OCI-LY1 (cell line): ENCODE measurements at regions not wholly inside any gene's neighbourhood (a gene's known extent, or its start where the extent isn't known, plus 50 kb on each side); places are given as distances from the start of the nearest gene placed in this dataset.

Experiments
- CTCF ChIP-seq: fragments of 200-600 bp; sonication (generic), shearing (Covaris generic); IDR thresholded peaks from 2 replicates; pipeline ENCODE4 v1.5.1; 2017; ENCODE audit warnings: mild to moderate bottlenecking, antibody characterized with exemption, low read length, moderate library complexity, mixed read lengths
- EZH2 ChIP-seq: fragments of 200-600 bp; sonication (generic), shearing (Covaris generic); IDR thresholded peaks from 2 replicates; pipeline ENCODE4 v1.8.0; 2017; ENCODE audit warnings: borderline replicate concordance, mixed run types, mild to moderate bottlenecking, antibody characterized with exemption, low read length, moderate library complexity, mixed read lengths

- TF ChIP-seq CTCF = no peak
- TF ChIP-seq EZH2 = no peak
Observed at GRCh38 chrX:819684-820083, 189.1 kb downstream of the SHOX start.
